ENCODE measurements at regions not wholly inside any gene's neighbourhood (a gene's known extent, or its start where the extent isn't known, plus 50 kb on each side); places are given as distances from the start of the nearest gene placed in this dataset.

DNA sequence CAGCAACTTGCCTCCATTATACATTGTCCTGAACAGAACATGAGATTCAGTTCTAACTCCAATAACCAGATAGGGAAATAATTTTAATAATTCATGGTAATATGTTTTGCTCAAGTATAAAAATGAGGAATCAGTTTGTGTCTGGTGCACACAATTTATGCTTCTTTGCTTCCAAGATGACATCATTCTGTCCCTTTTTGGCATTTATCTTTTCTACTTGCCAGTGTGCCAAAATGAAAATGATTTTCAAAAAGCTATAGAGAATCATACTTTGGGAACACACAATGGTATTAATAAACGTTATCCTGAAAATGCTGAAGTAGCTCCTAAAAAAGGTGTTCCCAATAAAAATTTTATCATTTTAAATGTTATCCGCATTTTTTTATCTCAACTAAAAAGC lies 519.0 kb downstream of the CAAP1 start:
- Histone ChIP-seq H3K18ac (ENCODE audit: extremely low read depth, low read length) (no peak overlapping the region), H3K79me1 (ENCODE audit: low read depth, low read length) (no peaks in the 10 kb centered on the region), H3K9me3 (ENCODE audit: insufficient read depth in 2 of 2, low read depth in 1 of 2, low read length in 1 of 2) (no peaks in the 10 kb centered on the region), H4K20me1 (replicated peaks in 1 of 2; ENCODE audit: control insufficient read depth in 1 of 2, insufficient read depth in 2 of 2, low read length in 2 of 2) (no peaks in the 10 kb centered on the region), H2BK120ac (replicated peaks; ENCODE audit: low read depth, low read length) (no peak overlapping the region), H3K27ac (ENCODE audit: low read depth, low read length) (no peak overlapping the region), H3K23ac (ENCODE audit: insufficient read length) (no peak overlapping the region), H2AK5ac (ENCODE audit: low read depth, low read length) (no peak overlapping the region), H2BK5ac (ENCODE audit: low read depth, low read length) (no peak overlapping the region), H2AFZ (ENCODE audit: low read length) (no peak overlapping the region), H3K79me2 (ENCODE audit: control insufficient read depth in 1 of 2, insufficient read depth in 2 of 2, low read length in 2 of 2) (no peaks in the 10 kb centered on the region), H3K4me2 (ENCODE audit: insufficient read depth in 1 of 2, low read depth in 2 of 2, low read length in 2 of 2) (no peak overlapping the region), H3K4me1 (replicated peaks in 1 of 4; ENCODE audit: control insufficient read depth in 3 of 4, insufficient read depth in 4 of 4, low read length in 3 of 4) (no peaks in the 10 kb centered on the region), H3K4ac (replicated peaks; ENCODE audit: insufficient read length, low read depth, low read length) (no peak overlapping the region), H3K9ac (replicated peaks in 1 of 4; ENCODE audit: extremely low read depth in 1 of 4, low read depth in 3 of 4, low read length in 3 of 4) (no peak overlapping the region), H3K27me3 (replicated peaks in 1 of 4; ENCODE audit: control insufficient read depth in 3 of 4, extremely low read depth in 1 of 4, insufficient read depth in 3 of 4, low read length in 3 of 4) (no peaks in the 10 kb centered on the region), H3K4me3 (ENCODE audit: extremely low read depth in 1 of 4, insufficient read depth in 2 of 4, low read depth in 3 of 4, low read length in 4 of 4) (no peak overlapping the region), H3K14ac (ENCODE audit: insufficient read length) (no peak overlapping the region), H4K5ac (ENCODE audit: insufficient read length, low read depth, low read length) (no peak overlapping the region), H4K8ac (ENCODE audit: extremely low read depth, insufficient read depth, low read length) (no peak overlapping the region), H2BK12ac (ENCODE audit: low read depth, low read length) (no peak overlapping the region), H2BK20ac (ENCODE audit: low read length) (no peak overlapping the region), H3K36me3 (ENCODE audit: control insufficient read depth in 2 of 4, insufficient read depth in 4 of 4, low read length in 3 of 4) (no peaks in the 10 kb centered on the region), H2BK15ac (ENCODE audit: low read length) (no peak overlapping the region), H3K23me2 (ENCODE audit: low read depth, low read length) (no peaks in the 10 kb centered on the region; the same call in 1 of the 2 replicates), H3K56ac (replicated peaks; ENCODE audit: insufficient read length, low read depth, low read length) (no peak overlapping the region), H4K91ac (replicated peaks; ENCODE audit: insufficient read length, low read length) (no peak overlapping the region)
- DNase-seq (ENCODE audit: low read depth in 1 of 2, low spot score in 2 of 2), result no peak
- 87% methylated on average over 2 of the region's 2 CpGs; no CpG with 5 or more reads in 1 of the 2 experiments for WGBS, 2 experiments (ENCODE audit: extremely low coverage in 1 of 2, insufficient coverage in 1 of 2, insufficient read length in 1 of 2, insufficient replicate concordance in 2 of 2, low coverage in 1 of 2, low lambda C conversion rate in 2 of 2, missing lambda C conversion rate in 1 of 2)
- TF ChIP-seq SAP30 (IDR thresholded peaks at IDR 0.05; ENCODE audit: insufficient read depth, insufficient replicate concordance, low read length) (no peak), SIN3A (conservative IDR thresholded peaks at IDR 0.05 in 1 of 2, IDR thresholded peaks at IDR 0.05 in 1 of 2; ENCODE audit: low read depth in 1 of 2, low read length in 2 of 2) (no peak), CEBPB (IDR thresholded peaks at IDR 0.05; ENCODE audit: low read depth, low read length) (no peak), KDM4A (IDR thresholded peaks at IDR 0.05; ENCODE audit: low read depth, low read length, severe bottlenecking) (no peak), GTF2F1 (IDR thresholded peaks at IDR 0.05; ENCODE audit: borderline replicate concordance, low read depth, low read length) (no peak), CBX5 (IDR thresholded peaks at IDR 0.05; ENCODE audit: low read depth, low read length) (no peak), RNF2 (IDR thresholded peaks at IDR 0.05; ENCODE audit: borderline replicate concordance, low read depth, low read length, missing control alignments, poor library complexity, severe bottlenecking) (no peak), CBX8 (IDR thresholded peaks at IDR 0.05; ENCODE audit: borderline replicate concordance, low read depth, low read length) (no peak)
- ChIA-PET CTCF (ENCODE audit: partially characterized antibody) (interaction anchor here (1.0 to 1.2 kb wide), 2 partner anchors 24 to 103 kb away, joined by 3 read pairs; no protein-coding TSS in a partner anchor), POLR2A (ENCODE audit: partially characterized antibody) (no interaction called here)
- FAIRE-seq, result no peak
